Fibroblast of skin of right biceps (primary cell): ENCODE measurements at regions not wholly inside any gene's neighbourhood (a gene's known extent, or its start where the extent isn't known, plus 50 kb on each side); places are given as distances from the start of the nearest gene placed in this dataset.

Experiments
- DNase-seq: peaks from one replicate; pipeline ENCODE4 v3.0.0-alpha.2; 2013

GRCh38 chr4:124278477-124278876 lies 434.1 kb downstream of the ANKRD50 start:
- DNase-seq, result peak; percentile 54

- DNase-seq, result no peak
Measured at GRCh38 chr4:124279741-124280140, 432.8 kb downstream of the ANKRD50 start.

GRCh38 chr4:124282301-124282898 lies 430.1 kb downstream of the ANKRD50 start:
- no peak for DNase-seq

GRCh38 chr4:124288706-124289486 lies 423.6 kb downstream of the ANKRD50 start:
- DNase-seq, result no peak

- no peak for DNase-seq
Measured at GRCh38 chr4:124290678-124291077, 421.9 kb downstream of the ANKRD50 start.

GRCh38 chr4:124295413-124295812 lies 417.1 kb downstream of the ANKRD50 start:
- DNase-seq, result no peak

- no peak for DNase-seq
Measured at GRCh38 chr4:124304941-124305340, 407.6 kb downstream of the ANKRD50 start.

GRCh38 chr4:124306352-124306751 lies 406.2 kb downstream of the ANKRD50 start:
- no peak for DNase-seq

- DNase-seq, result no peak
Measured at GRCh38 chr4:124307143-124307542, 405.4 kb downstream of the ANKRD50 start.

GRCh38 chr4:124318292-124318691 lies 394.2 kb downstream of the ANKRD50 start:
- DNase-seq, result no peak

- no peak for DNase-seq
Measured at GRCh38 chr4:124321364-124321763, 391.2 kb downstream of the ANKRD50 start.

- peak; percentile 39 for DNase-seq
Measured at GRCh38 chr4:124322234-124323065, 390.1 kb downstream of the ANKRD50 start.

- no peak for DNase-seq
Measured at GRCh38 chr4:124325690-124326089, 386.8 kb downstream of the ANKRD50 start.

GRCh38 chr4:124329134-124329533 lies 383.4 kb downstream of the ANKRD50 start:
- no peak for DNase-seq

GRCh38 chr4:124330045-124330444 lies 382.5 kb downstream of the ANKRD50 start:
- DNase-seq, result no peak

GRCh38 chr4:124331781-124332180 lies 380.8 kb downstream of the ANKRD50 start:
- no peak for DNase-seq

- no peak for DNase-seq
Measured at GRCh38 chr4:124333466-124333865, 379.1 kb downstream of the ANKRD50 start.

GRCh38 chr4:124334119-124334518 lies 378.4 kb downstream of the ANKRD50 start:
- peak; percentile 85 for DNase-seq

GRCh38 chr4:124337874-124338273 lies 374.7 kb downstream of the ANKRD50 start:
- DNase-seq, result no peak

- DNase-seq, result peak; percentile 17
Measured at GRCh38 chr4:124343661-124344171, 368.8 kb downstream of the ANKRD50 start.

GRCh38 chr4:124372916-124373315 lies 339.6 kb downstream of the ANKRD50 start:
- no peak for DNase-seq

- no peak for DNase-seq
Measured at GRCh38 chr4:124386163-124386562, 326.4 kb downstream of the ANKRD50 start.

GRCh38 chr4:124386648-124387047 lies 325.9 kb downstream of the ANKRD50 start:
- DNase-seq, result no peak
